HepG2 (cell line): ENCODE measurements at regions not wholly inside any gene's neighbourhood (a gene's known extent, or its start where the extent isn't known, plus 50 kb on each side); places are given as distances from the start of the nearest gene placed in this dataset.

Experiments
- ATAC-seq: fragments of 200-7000 bp; cut with Tn5 transposase; 3 replicates; pipeline ENCODE4 v1.9.1; 2020; ENCODE audit warnings: mild to moderate bottlenecking, moderate library complexity
- BruUV-seq: library from RNA; stranded (reverse); fragments of 400-500 nt; replicated peaks from 2 replicates; lab custom pipeline; 2021; lab: Mats Ljungman, UMichigan
- CTCF ChIA-PET: fragments of 300-600 bp; formaldehyde crosslinking; extraction: SDS; loops from one replicate; lab custom pipeline; 2021; ENCODE audit warnings: low total read pairs, inconsistent platforms, low intra/inter-chr PET ratio; lab: Yijun Ruan, JAX
- POLR2A ChIA-PET: fragments of 350-600 bp; sonication (Branson Sonifier 250); formaldehyde crosslinking; loops from one replicate; lab custom pipeline; 2020; ENCODE audit warnings: antibody characterized with exemption, inconsistent platforms; lab: Yijun Ruan, JAX
- DNase-seq: peaks from one replicate; pipeline ENCODE4 v3.0.0-alpha.2; 2015; ENCODE audit warnings: low spot score
- FAIRE-seq: peaks from 3 replicates; lab custom pipeline; 2011; peaks lifted over from hg19 to GRCh38; lab: Jason Lieb, UNC
- H2AFZ ChIP-seq: one replicate; pipeline ENCODE4 v1.6.1; 2011; ENCODE audit warnings: low read length, inconsistent platforms
- H3K27ac ChIP-seq: fragments of 300-600 bp; 3 replicates; pipeline ENCODE4 v1.8.0; 2011; ENCODE audit warnings: mixed run types, mild to moderate bottlenecking, mixed read lengths, low read length, inconsistent platforms; ENCODE audit not compliant: insufficient read depth; ENCODE audit errors: extremely low read length
- H3K27me3 ChIP-seq, 2 experiments: fragments of 200-600 bp in 1 of 2; 2 replicates in 1 of 2; 3 replicates in 1 of 2; pipeline versions ENCODE4 v1.6.0 to v1.8.0; 2011; ENCODE audit warnings: low read length in 2 of 2, mild to moderate bottlenecking in 2 of 2, moderate library complexity in 2 of 2, inconsistent platforms in 1 of 2; ENCODE audit not compliant: insufficient read depth in 2 of 2, control insufficient read depth in 1 of 2
- H3K36me3 ChIP-seq, 2 experiments: fragments of 200-600 bp in 1 of 2; replicated peaks in 1 of 2; 2 replicates in 1 of 2; 3 replicates in 1 of 2; pipeline versions ENCODE4 v1.5.1 to v1.8.0; 2011; ENCODE audit warnings: low read length in 2 of 2, inconsistent platforms in 1 of 2; ENCODE audit not compliant: insufficient read depth in 2 of 2, control insufficient read depth in 1 of 2
- H3K4me1 ChIP-seq: 2 replicates; pipeline ENCODE4 v1.5.1; 2012; ENCODE audit warnings: low read length, inconsistent platforms; ENCODE audit not compliant: insufficient read depth
- H3K4me2 ChIP-seq: 2 replicates; pipeline ENCODE4 v1.6.0; 2011; ENCODE audit warnings: low read depth, low read length, inconsistent platforms
- H3K4me3 ChIP-seq, 3 experiments: fragments of 200-600 bp in 1 of 3; sonication (generic), shearing (Covaris generic) in 1 of 3; replicated peaks in 1 of 3; 2 replicates each; pipeline ENCODE4 v1.5.1; 2011 to 2016; ENCODE audit warnings: low read length in 3 of 3, inconsistent platforms in 2 of 3, low read depth in 2 of 3, mild to moderate bottlenecking in 2 of 3, control low read depth in 1 of 3, mixed read lengths in 1 of 3; ENCODE audit not compliant: insufficient read depth in 1 of 3
- H3K79me2 ChIP-seq: one replicate; pipeline ENCODE4 v1.6.1; 2011; ENCODE audit warnings: low read length, inconsistent platforms; ENCODE audit not compliant: insufficient read depth
- H3K9ac ChIP-seq: 2 replicates; pipeline ENCODE4 v1.6.0; 2011; ENCODE audit warnings: mild to moderate bottlenecking, low read depth, low read length, inconsistent platforms; ENCODE audit not compliant: insufficient read depth
- H3K9me3 ChIP-seq: 2 replicates; pipeline ENCODE4 v1.5.1; 2012; ENCODE audit warnings: mild to moderate bottlenecking, low read length
- H4K20me1 ChIP-seq: 2 replicates; pipeline ENCODE4 v1.6.0; 2011; ENCODE audit warnings: inconsistent platforms, mild to moderate bottlenecking, low read length, moderate library complexity; ENCODE audit not compliant: insufficient read depth
- KDM2A ChIP-seq: sonication (generic); formaldehyde crosslinking; IDR thresholded peaks from 2 replicates; pipeline ENCODE4 v1.4.0; 2020; ENCODE audit warnings: low read depth, missing genetic modification reagents, borderline replicate concordance
- KDM3A ChIP-seq: IDR thresholded peaks from 2 replicates; pipeline ENCODE4 v1.6.1; 2018; ENCODE audit warnings: low read depth, missing compliant biosample characterization
- MXI1 ChIP-seq: IDR thresholded peaks from 3 replicates; pipeline ENCODE4 v1.6.1; 2012; ENCODE audit warnings: low read depth, low read length, inconsistent platforms, borderline replicate concordance
- MYC ChIP-seq: sonication (generic); formaldehyde crosslinking; IDR thresholded peaks from 2 replicates; pipeline ENCODE4 v1.9.0; 2021; ENCODE audit warnings: missing genetic modification reagents, borderline replicate concordance
- U2AF1 ChIP-seq: fragments of 200-400 bp; formaldehyde crosslinking; optimal IDR thresholded peaks from 2 replicates; pipeline ENCODE3; 2017; ENCODE audit warnings: mild to moderate bottlenecking, low read depth, low read length
- ZBTB38 ChIP-seq: sonication (generic); formaldehyde crosslinking; IDR thresholded peaks from 2 replicates; pipeline ENCODE4 v1.5.1; 2020; ENCODE audit warnings: mild to moderate bottlenecking, missing genetic modification reagents
- ZBTB8A ChIP-seq: sonication (generic); formaldehyde crosslinking; IDR thresholded peaks from 2 replicates; pipeline ENCODE4 v1.4.0; 2020; ENCODE audit warnings: mild to moderate bottlenecking, low read depth, missing genetic modification reagents, borderline replicate concordance
- ZFP36L1 ChIP-seq: sonication (generic); formaldehyde crosslinking; IDR thresholded peaks from 2 replicates; pipeline ENCODE4 v1.8.0; 2022; ENCODE audit warnings: mild to moderate bottlenecking, missing genetic modification reagents, moderate library complexity
- ZNF142 ChIP-seq: sonication (generic); formaldehyde crosslinking; IDR thresholded peaks from 2 replicates; pipeline ENCODE4 v1.4.0; 2020; ENCODE audit warnings: missing genetic modification reagents
- ZNF30 ChIP-seq: sonication (generic); formaldehyde crosslinking; IDR thresholded peaks from 2 replicates; pipeline ENCODE4 v1.5.0; 2020; ENCODE audit warnings: mild to moderate bottlenecking, missing genetic modification reagents
- ZNF33A ChIP-seq: sonication (generic); formaldehyde crosslinking; IDR thresholded peaks from 2 replicates; pipeline ENCODE4 v1.5.1; 2020; ENCODE audit warnings: missing genetic modification reagents, mild to moderate bottlenecking, moderate library complexity, borderline replicate concordance
- ZNF569 ChIP-seq: sonication (generic); formaldehyde crosslinking; IDR thresholded peaks from 2 replicates; pipeline ENCODE4 v1.5.0; 2020; ENCODE audit warnings: mild to moderate bottlenecking, missing genetic modification reagents, moderate library complexity, borderline replicate concordance
- ZNF660 ChIP-seq: sonication (generic); formaldehyde crosslinking; IDR thresholded peaks from 2 replicates; pipeline ENCODE4 v1.5.1; 2020; ENCODE audit warnings: mild to moderate bottlenecking, low read depth, missing genetic modification reagents, borderline replicate concordance
- ZNF772 ChIP-seq: sonication (generic); formaldehyde crosslinking; IDR thresholded peaks from 2 replicates; pipeline ENCODE4 v1.5.0; 2020; ENCODE audit warnings: mild to moderate bottlenecking, missing genetic modification reagents
- WGBS: methylation state at CpG from one replicate; pipeline ENCODE4 v1.1.6; 2017; ENCODE audit warnings: low lambda C conversion rate; 5-methylcytosine and 5-hydroxymethylcytosine counted together
- in situ Hi-C: cut with HindIII; loops from 2 replicates; pipeline ENCODE4 v1.10.0; 2017; ENCODE audit warnings: low pct_unique_long_range_greater_than_20kb; ENCODE audit not compliant: extremely low pct_ligation_motif_present
- intact Hi-C: fragments of 100-400 bp; cut with micrococcal nuclease; formaldehyde crosslinking; loops from one replicate; pipeline ENCODE4 v1.10.0; 2022; ENCODE audit not compliant: unreplicated experiment

GRCh38 chr2:100743741-100744140 lies 76.2 kb upstream of the NPAS2 start:
- H4K20me1 ChIP-seq: no peaks in the 10 kb centered on the region
- H3K9ac ChIP-seq: no peak overlapping the region
- BruUV-seq: no TSS peak
- no peak overlapping the region for H2AFZ ChIP-seq
- intact Hi-C loops (loop anchor here (2.0 kb wide), 2 partner anchors 37 to 71 kb away; no protein-coding TSS in a partner anchor), in situ Hi-C loops (no loop called here)
- TF ChIP-seq ZFP36L1: no peak
- TF ChIP-seq KDM3A (CRISPR knock-in tag): no peak
- no peak for TF ChIP-seq ZBTB8A (CRISPR knock-in tag)
- TF ChIP-seq ZNF30: no peak
- no peak for TF ChIP-seq ZNF33A (CRISPR knock-in tag)
- TF ChIP-seq ZNF569 (CRISPR knock-in tag): no peak
- no peak for TF ChIP-seq ZNF660 (CRISPR knock-in tag)
- H3K4me1 ChIP-seq: peaks cover 48% of the 10 kb centered on the region
- H3K27ac ChIP-seq: no peak overlapping the region
- H3K4me2 ChIP-seq: no peak overlapping the region
- peaks cover 0 to 10% of the 10 kb centered on the region in 2 experiments; a peak in 3 of 5 replicates for H3K27me3 ChIP-seq
- FAIRE-seq (no peak), DNase-seq (no peak), ATAC-seq (no peak)
- H3K79me2 ChIP-seq: no peaks in the 10 kb centered on the region
- H3K4me3 ChIP-seq: no peak overlapping the region
- WGBS: 79% methylated on average over 5 of the region's 5 CpGs
- H3K36me3 ChIP-seq: no peaks in the 10 kb centered on the region
- no peaks in the 10 kb centered on the region for H3K9me3 ChIP-seq
- ChIA-PET POLR2A (no interaction called here), CTCF (no interaction called here)

- peak overlapping the region; percentile 98 for H2AFZ ChIP-seq
- DNase-seq: no peak
- WGBS: 75% methylated on average over 11 of the region's 11 CpGs
- H3K9ac ChIP-seq: no peak overlapping the region
- FAIRE-seq: no peak
- peaks cover 0 to 10% of the 10 kb centered on the region in 2 experiments; a peak in 3 of 5 replicates for H3K27me3 ChIP-seq
- H3K4me2 ChIP-seq: peak overlapping the region; percentile 75
- no peak overlapping the region for H3K27ac ChIP-seq
- in situ Hi-C loops (no loop called here), intact Hi-C loops (loop anchor here (2.0 kb wide), 1 partner anchor 71 kb away; no protein-coding TSS in a partner anchor)
- no peaks in the 10 kb centered on the region for H3K79me2 ChIP-seq
- POLR2A ChIA-PET: interaction anchor here (0.8 to 1.9 kb wide), 3 partner anchors 23 to 77 kb away, joined by 3 to 9 read pairs (median 3); no protein-coding TSS in a partner anchor
- H3K36me3 ChIP-seq: no peaks in the 10 kb centered on the region
- ATAC-seq: peak; percentile 9; the same call in 2 of the 3 replicates
- CTCF ChIA-PET: no interaction called here
- H4K20me1 ChIP-seq: no peaks in the 10 kb centered on the region
- H3K9me3 ChIP-seq: no peaks in the 10 kb centered on the region
- no TSS peak for BruUV-seq
- H3K4me3 ChIP-seq: peak overlapping the region in 1 of 3 experiments; percentile 56; a peak in 2 of 6 replicates
- peaks cover 48% of the 10 kb centered on the region for H3K4me1 ChIP-seq
- TF ChIP-seq U2AF1 (no peak), ZNF772 (CRISPR knock-in tag) (0 out of 2 replicates have a peak, but pooled peaks have one; percentile 19), KDM2A (CRISPR knock-in tag) (no peak), ZBTB38 (CRISPR knock-in tag) (peak; percentile 95), MXI1 (no peak), ZNF142 (CRISPR knock-in tag) (0 out of 2 replicates have a peak, but pooled peaks have one; percentile 32), MYC (CRISPR knock-in tag) (0 out of 2 replicates have a peak, but pooled peaks have one; percentile 39)
Measured at GRCh38 chr2:100744184-100744583, 75.8 kb upstream of the NPAS2 start.
